ENCODE measurements at regions not wholly inside any gene's neighbourhood (a gene's known extent, or its start where the extent isn't known, plus 50 kb on each side); places are given as distances from the start of the nearest gene placed in this dataset.
"Not testable (repeated sequence)": the region's sequence is repeated elsewhere in the genome, so short reads cannot be mapped to it uniquely, and the experiment has no call there.

DNA sequence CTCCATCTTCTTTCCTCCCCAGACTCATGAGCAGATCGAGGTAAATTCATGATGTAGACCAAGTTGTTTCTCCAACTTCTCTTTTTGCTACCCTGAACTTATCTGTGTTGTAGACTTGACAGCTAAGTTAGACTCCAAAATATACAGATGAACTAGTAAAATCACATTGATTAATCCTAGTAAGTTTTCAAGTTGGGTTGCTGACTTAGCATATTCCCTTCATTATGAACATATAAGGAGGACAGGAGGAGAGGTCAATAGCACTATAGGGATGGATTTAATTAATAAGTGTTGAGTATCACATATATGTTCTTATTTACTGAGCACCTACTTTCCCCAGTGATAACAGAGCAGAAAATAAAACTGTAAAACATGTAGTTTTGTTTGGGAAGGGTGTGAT, 227.3 kb downstream of the TINAG start:
- Histone ChIP-seq H3K9me3 (ENCODE audit: control insufficient read depth, low read length) (no peaks in the 10 kb centered on the region), H3K4me3 (ENCODE audit: insufficient read depth, low read depth, low read length) (no peak overlapping the region), H3K4me1 (ENCODE audit: control insufficient read depth, insufficient read depth, low read length) (no peaks in the 10 kb centered on the region), H3K27ac (ENCODE audit: insufficient read depth, low read depth, low read length, poor library complexity, severe bottlenecking) (no peak overlapping the region), H3K36me3 (ENCODE audit: control insufficient read depth, insufficient read depth, low read length) (no peaks in the 10 kb centered on the region), H3K27me3 (ENCODE audit: control insufficient read depth, insufficient read depth, low read length, poor library complexity, severe bottlenecking) (no peaks in the 10 kb centered on the region)
- WGBS, 2 experiments: 100% methylated on average over 1 of the region's 1 CpG

DNA sequence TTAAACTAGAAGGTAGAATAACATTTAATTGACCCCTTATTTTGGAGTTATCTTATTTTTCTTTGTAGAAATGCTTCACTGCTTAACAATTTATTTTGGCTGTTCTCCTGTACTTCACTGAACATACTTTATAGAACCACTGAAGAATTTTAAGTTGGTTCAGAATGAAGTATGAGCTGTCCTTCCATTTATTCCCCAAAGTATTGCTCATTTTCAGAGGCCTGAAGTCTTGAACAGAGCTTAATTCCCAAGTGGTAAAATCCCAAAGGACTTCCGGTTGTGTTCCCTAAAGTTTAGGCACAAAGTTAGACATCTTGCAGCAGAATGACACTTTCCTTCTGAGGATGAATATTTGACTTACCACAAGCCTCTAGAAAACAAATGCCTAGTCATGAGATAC, 233.3 kb downstream of the TINAG start:
- WGBS, 2 experiments: 90 to 96% methylated on average over 1 of the region's 1 CpG
- no peaks in the 10 kb centered on the region for H3K36me3 ChIP-seq (ENCODE audit: control insufficient read depth, insufficient read depth, low read length)
- no peak overlapping the region for H3K4me3 ChIP-seq (ENCODE audit: insufficient read depth, low read depth, low read length)
- H3K9me3 ChIP-seq (ENCODE audit: control insufficient read depth, low read length): no peaks in the 10 kb centered on the region
- no peak overlapping the region for H3K27ac ChIP-seq (ENCODE audit: insufficient read depth, low read depth, low read length, poor library complexity, severe bottlenecking)
- no peaks in the 10 kb centered on the region for H3K27me3 ChIP-seq (ENCODE audit: control insufficient read depth, insufficient read depth, low read length, poor library complexity, severe bottlenecking)
- no peaks in the 10 kb centered on the region for H3K4me1 ChIP-seq (ENCODE audit: control insufficient read depth, insufficient read depth, low read length)

DNA sequence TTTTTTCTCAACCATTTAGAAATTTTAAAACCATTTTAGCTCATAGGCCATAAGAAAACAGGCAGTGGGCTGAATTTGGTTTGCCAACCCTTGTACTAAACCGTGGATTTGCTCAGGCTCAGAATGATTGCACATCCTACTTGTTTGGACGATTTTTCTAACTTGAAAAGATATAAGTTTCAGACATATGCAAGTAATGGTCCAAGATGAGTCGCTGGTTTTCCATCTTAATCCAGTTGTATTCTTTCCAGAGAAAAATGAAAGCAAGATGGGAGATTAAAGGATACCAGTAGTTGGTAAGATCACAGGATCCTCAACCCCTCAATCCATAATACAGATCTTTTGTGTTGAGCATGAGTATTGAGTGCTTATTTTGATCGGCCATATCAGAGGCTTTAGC, 250.9 kb downstream of the TINAG start:
- Histone ChIP-seq H3K36me3 (ENCODE audit: control insufficient read depth, insufficient read depth, low read length) (no peaks in the 10 kb centered on the region), H3K27ac (ENCODE audit: insufficient read depth, low read depth, low read length, poor library complexity, severe bottlenecking) (no peak overlapping the region), H3K4me3 (ENCODE audit: insufficient read depth, low read depth, low read length) (no peak overlapping the region), H3K27me3 (ENCODE audit: control insufficient read depth, insufficient read depth, low read length, poor library complexity, severe bottlenecking) (no peaks in the 10 kb centered on the region), H3K4me1 (ENCODE audit: control insufficient read depth, insufficient read depth, low read length) (no peaks in the 10 kb centered on the region), H3K9me3 (ENCODE audit: control insufficient read depth, low read length) (peaks cover 3% of the 10 kb centered on the region)
- 95 to 97% methylated on average over 4 of the region's 4 CpGs for WGBS, 2 experiments

DNA sequence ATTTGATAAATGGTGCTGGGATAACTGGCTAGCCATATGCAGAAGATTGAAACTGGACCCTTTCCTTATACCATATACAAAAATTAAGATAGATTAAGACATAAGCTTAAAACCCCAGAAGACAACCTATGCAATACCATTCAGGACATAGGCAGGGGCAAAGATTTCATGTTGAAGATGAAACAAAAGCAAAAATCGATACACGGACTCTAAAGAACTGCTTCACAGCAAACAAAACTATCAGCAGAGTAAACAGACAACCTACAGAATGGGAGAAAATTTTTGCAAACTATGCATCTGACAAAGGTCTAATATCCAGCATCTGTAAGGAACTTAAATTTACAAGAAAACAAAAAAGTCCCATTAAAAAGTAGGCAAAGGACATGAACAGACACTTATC, 255.9 kb downstream of the TINAG start:
- H3K4me3 ChIP-seq (ENCODE audit: insufficient read depth, low read depth, low read length); H3K4me1 ChIP-seq (ENCODE audit: control insufficient read depth, insufficient read depth, low read length); H3K36me3 ChIP-seq (ENCODE audit: control insufficient read depth, insufficient read depth, low read length); H3K9me3 ChIP-seq (ENCODE audit: control insufficient read depth, low read length); H3K27ac ChIP-seq (ENCODE audit: insufficient read depth, low read depth, low read length, poor library complexity, severe bottlenecking); H3K27me3 ChIP-seq (ENCODE audit: control insufficient read depth, insufficient read depth, low read length, poor library complexity, severe bottlenecking): not testable (repeated sequence)
- 79 to 100% methylated on average over 2 of the region's 2 CpGs for WGBS, 2 experiments

DNA sequence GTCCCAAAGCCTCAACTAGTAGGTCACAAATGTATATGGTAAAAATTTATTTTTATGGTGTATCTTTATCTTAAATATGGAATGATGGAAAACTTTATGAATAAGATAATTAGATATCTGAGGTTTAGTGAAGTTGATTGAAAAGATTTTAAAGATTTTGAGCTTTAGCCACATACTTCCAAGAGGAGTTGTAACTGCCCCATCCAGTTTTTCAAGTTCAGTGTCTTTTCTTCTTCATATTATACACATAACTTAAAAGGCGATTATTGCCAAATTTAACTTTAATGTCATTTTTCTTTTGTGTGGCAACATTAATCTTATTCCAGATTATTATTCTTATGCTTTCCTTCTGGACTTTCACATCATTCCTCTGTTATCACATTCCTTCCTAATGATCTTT, 266.4 kb downstream of the TINAG start:
- H3K4me3 ChIP-seq (ENCODE audit: insufficient read depth, low read depth, low read length): no peak overlapping the region
- H3K9me3 ChIP-seq (ENCODE audit: control insufficient read depth, low read length): no peaks in the 10 kb centered on the region
- 0% methylated on average over 1 of the region's 1 CpG; no CpG with 5 or more reads in 1 of the 2 experiments for WGBS, 2 experiments

DNA sequence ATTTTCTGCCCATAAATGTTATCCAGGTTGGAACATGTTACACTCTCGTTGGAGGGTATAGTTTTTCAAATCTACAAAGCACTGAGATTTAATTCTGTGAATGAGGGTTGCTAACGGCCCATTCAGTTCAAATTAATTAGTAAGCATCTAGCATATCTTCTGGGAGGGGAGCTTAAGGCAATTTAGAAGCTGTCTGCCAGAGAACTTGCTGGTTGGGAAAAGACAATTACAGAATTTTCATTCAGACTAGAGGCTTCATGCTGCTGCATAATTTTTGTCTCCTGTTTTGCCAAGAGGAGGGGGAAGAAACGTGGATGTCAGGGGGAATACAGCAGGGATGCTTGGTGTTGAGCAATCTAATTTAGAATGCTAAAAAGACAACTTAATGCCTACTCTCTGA, 268.3 kb upstream of the FAM83B start:
- Histone ChIP-seq H3K4me3 (ENCODE audit: insufficient read depth, low read depth, low read length) (no peak overlapping the region), H3K4me1 (ENCODE audit: control insufficient read depth, insufficient read depth, low read length) (peaks cover 11% of the 10 kb centered on the region), H3K27me3 (ENCODE audit: control insufficient read depth, insufficient read depth, low read length, poor library complexity, severe bottlenecking) (no peaks in the 10 kb centered on the region), H3K36me3 (ENCODE audit: control insufficient read depth, insufficient read depth, low read length) (peaks cover 6% of the 10 kb centered on the region), H3K9me3 (ENCODE audit: control insufficient read depth, low read length) (peaks cover 2% of the 10 kb centered on the region), H3K27ac (ENCODE audit: insufficient read depth, low read depth, low read length, poor library complexity, severe bottlenecking) (peak overlapping the region; percentile 79)
- 67 to 72% methylated on average over 3 of the region's 3 CpGs for WGBS, 2 experiments

More for the DNA sequence above, 266.4 kb downstream of the TINAG start:
- Histone ChIP-seq H3K36me3 (ENCODE audit: control insufficient read depth, insufficient read depth, low read length) (peaks cover under 1% of the 10 kb centered on the region), H3K27ac (ENCODE audit: insufficient read depth, low read depth, low read length, poor library complexity, severe bottlenecking) (no peak overlapping the region), H3K27me3 (ENCODE audit: control insufficient read depth, insufficient read depth, low read length, poor library complexity, severe bottlenecking) (no peaks in the 10 kb centered on the region), H3K4me1 (ENCODE audit: control insufficient read depth, insufficient read depth, low read length) (peaks cover 11% of the 10 kb centered on the region)

DNA sequence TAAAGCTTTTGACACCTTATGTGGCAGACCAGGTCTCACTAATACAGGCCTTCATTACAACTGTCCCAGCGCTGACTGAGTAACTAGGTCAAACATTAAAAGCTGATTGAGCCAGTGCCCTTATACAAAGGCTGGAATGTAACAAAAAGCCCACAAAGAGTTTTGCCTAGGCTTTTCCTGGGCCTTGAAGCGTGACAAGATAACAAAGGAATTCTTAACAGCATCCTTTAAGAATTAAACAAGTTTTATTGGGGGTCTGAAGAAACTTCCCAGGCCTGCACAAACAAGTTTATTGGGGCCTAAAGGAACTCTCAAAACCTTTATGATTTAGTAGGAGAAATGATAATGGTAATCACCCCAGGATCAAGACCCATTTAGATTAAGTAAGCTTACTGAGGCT, 267.6 kb upstream of the FAM83B start:
- Histone ChIP-seq H3K27ac (ENCODE audit: insufficient read depth, low read depth, low read length, poor library complexity, severe bottlenecking) (peak overlapping the region; percentile 83), H3K4me3 (ENCODE audit: insufficient read depth, low read depth, low read length) (no peak overlapping the region), H3K36me3 (ENCODE audit: control insufficient read depth, insufficient read depth, low read length) (peaks cover 6% of the 10 kb centered on the region), H3K27me3 (ENCODE audit: control insufficient read depth, insufficient read depth, low read length, poor library complexity, severe bottlenecking) (no peaks in the 10 kb centered on the region), H3K9me3 (ENCODE audit: control insufficient read depth, low read length) (peaks cover 2% of the 10 kb centered on the region), H3K4me1 (ENCODE audit: control insufficient read depth, insufficient read depth, low read length) (peaks cover 11% of the 10 kb centered on the region)
- 29 to 41% methylated on average over 2 of the region's 2 CpGs for WGBS, 2 experiments

DNA sequence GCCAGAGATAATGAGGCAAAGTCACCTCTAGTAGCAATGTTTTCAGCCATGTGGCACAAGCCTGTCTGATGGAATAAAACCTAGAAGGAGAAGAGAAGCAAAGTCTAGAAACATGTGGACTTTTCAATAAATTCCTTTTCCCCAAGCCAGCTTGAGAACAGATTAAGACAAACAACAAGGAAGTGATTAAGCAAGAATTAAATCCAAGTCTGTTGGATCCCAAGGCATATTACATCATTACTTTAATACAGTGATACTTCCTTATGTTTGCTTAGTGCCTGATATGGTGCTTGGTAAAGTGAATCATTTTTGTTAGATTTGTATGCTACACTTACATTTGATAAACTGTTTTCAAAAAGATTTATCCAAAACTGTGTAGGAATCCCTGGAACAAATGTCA, 260.3 kb upstream of the FAM83B start:
- Histone ChIP-seq H3K4me1 (ENCODE audit: control insufficient read depth, insufficient read depth, low read length) (no peaks in the 10 kb centered on the region), H3K4me3 (ENCODE audit: insufficient read depth, low read depth, low read length) (no peak overlapping the region), H3K27ac (ENCODE audit: insufficient read depth, low read depth, low read length, poor library complexity, severe bottlenecking) (no peak overlapping the region), H3K9me3 (ENCODE audit: control insufficient read depth, low read length) (no peaks in the 10 kb centered on the region), H3K36me3 (ENCODE audit: control insufficient read depth, insufficient read depth, low read length) (no peaks in the 10 kb centered on the region), H3K27me3 (ENCODE audit: control insufficient read depth, insufficient read depth, low read length, poor library complexity, severe bottlenecking) (no peaks in the 10 kb centered on the region)

DNA sequence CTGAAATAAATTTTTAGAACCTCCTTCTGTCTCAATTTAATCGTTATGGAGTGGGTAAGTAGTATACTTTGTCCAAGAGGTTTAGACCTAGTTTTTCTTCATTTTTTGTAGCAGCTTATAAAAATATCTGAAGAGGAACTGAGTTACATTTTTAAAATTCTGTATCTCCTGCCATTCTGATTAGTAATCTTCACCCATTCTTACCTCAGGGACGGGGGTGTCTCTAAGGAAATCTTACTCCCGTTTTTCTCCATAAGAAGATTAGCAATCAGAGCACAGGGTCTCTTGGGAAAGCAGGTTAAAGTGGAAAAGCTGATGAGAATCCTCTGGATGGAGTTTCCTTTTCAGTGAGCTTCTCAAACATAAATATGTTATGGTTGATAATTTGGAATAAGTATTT, 259.3 kb upstream of the FAM83B start:
- Histone ChIP-seq H3K27me3 (ENCODE audit: control insufficient read depth, insufficient read depth, low read length, poor library complexity, severe bottlenecking) (no peaks in the 10 kb centered on the region), H3K4me1 (ENCODE audit: control insufficient read depth, insufficient read depth, low read length) (no peaks in the 10 kb centered on the region), H3K36me3 (ENCODE audit: control insufficient read depth, insufficient read depth, low read length) (no peaks in the 10 kb centered on the region), H3K27ac (ENCODE audit: insufficient read depth, low read depth, low read length, poor library complexity, severe bottlenecking) (no peak overlapping the region), H3K9me3 (ENCODE audit: control insufficient read depth, low read length) (no peaks in the 10 kb centered on the region), H3K4me3 (ENCODE audit: insufficient read depth, low read depth, low read length) (no peak overlapping the region)
- 82 to 100% methylated on average over 2 to 3 of the region's 3 CpGs for WGBS, 2 experiments

DNA sequence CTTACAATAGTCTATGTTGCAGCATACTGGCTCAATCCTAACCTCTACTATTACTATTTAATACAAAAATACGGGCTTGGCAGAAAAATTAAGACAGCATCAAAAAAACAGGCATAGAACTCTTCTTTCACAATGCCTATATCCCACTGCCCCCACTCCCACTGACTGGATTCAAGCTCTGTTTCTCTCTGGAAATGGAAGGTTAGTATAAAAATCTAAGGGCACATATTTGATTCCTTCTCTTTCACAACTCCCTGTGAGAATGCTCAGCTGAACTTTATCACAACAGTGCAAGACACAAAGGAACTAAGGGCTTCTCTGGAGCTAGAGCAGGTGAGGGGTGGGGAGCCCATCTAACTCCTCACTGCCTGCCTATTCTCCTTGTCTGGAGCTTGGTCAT, 258.4 kb upstream of the FAM83B start:
- no peak overlapping the region for H3K27ac ChIP-seq (ENCODE audit: insufficient read depth, low read depth, low read length, poor library complexity, severe bottlenecking)
- no peaks in the 10 kb centered on the region for H3K9me3 ChIP-seq (ENCODE audit: control insufficient read depth, low read length)
- H3K36me3 ChIP-seq (ENCODE audit: control insufficient read depth, insufficient read depth, low read length): no peaks in the 10 kb centered on the region
- WGBS, 2 experiments: 100% methylated on average over 1 of the region's 1 CpG
- H3K4me1 ChIP-seq (ENCODE audit: control insufficient read depth, insufficient read depth, low read length): no peaks in the 10 kb centered on the region
- H3K4me3 ChIP-seq (ENCODE audit: insufficient read depth, low read depth, low read length): no peak overlapping the region
- H3K27me3 ChIP-seq (ENCODE audit: control insufficient read depth, insufficient read depth, low read length, poor library complexity, severe bottlenecking): no peaks in the 10 kb centered on the region

DNA sequence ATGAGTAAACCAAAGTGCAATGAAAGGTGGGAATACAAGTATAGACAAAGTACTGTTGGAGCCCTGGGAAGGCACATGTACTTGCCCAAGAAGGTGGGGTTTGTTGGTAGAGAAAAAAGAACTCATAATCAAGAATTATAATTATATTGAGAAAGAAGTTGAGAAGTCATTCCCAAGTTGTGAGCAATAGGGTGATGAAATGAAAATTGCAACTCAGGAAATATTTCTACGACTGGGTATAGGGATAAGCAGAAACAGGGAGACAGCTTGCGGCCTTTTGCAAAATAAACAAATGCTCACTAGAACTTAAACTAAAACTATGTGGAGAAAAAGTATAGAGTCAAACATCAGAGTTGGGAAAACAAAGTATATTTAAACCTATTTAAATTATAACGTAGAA, 250.7 kb upstream of the FAM83B start:
- Histone ChIP-seq H3K27ac (ENCODE audit: insufficient read depth, low read depth, low read length, poor library complexity, severe bottlenecking) (no peak overlapping the region), H3K27me3 (ENCODE audit: control insufficient read depth, insufficient read depth, low read length, poor library complexity, severe bottlenecking) (no peaks in the 10 kb centered on the region), H3K36me3 (ENCODE audit: control insufficient read depth, insufficient read depth, low read length) (no peaks in the 10 kb centered on the region), H3K4me1 (ENCODE audit: control insufficient read depth, insufficient read depth, low read length) (no peaks in the 10 kb centered on the region), H3K9me3 (ENCODE audit: control insufficient read depth, low read length) (no peaks in the 10 kb centered on the region), H3K4me3 (ENCODE audit: insufficient read depth, low read depth, low read length) (no peak overlapping the region)
- 100% methylated on average over 1 of the region's 3 CpGs; no CpG with 5 or more reads in 1 of the 2 experiments for WGBS, 2 experiments

Data from ectodermal cell (in vitro differentiated cells).